ENCODE measurements at regions not wholly inside any gene's neighbourhood (a gene's known extent, or its start where the extent isn't known, plus 50 kb on each side); places are given as distances from the start of the nearest gene placed in this dataset.
"Not testable (repeated sequence)": the region's sequence is repeated elsewhere in the genome, so short reads cannot be mapped to it uniquely, and the experiment has no call there.

DNA sequence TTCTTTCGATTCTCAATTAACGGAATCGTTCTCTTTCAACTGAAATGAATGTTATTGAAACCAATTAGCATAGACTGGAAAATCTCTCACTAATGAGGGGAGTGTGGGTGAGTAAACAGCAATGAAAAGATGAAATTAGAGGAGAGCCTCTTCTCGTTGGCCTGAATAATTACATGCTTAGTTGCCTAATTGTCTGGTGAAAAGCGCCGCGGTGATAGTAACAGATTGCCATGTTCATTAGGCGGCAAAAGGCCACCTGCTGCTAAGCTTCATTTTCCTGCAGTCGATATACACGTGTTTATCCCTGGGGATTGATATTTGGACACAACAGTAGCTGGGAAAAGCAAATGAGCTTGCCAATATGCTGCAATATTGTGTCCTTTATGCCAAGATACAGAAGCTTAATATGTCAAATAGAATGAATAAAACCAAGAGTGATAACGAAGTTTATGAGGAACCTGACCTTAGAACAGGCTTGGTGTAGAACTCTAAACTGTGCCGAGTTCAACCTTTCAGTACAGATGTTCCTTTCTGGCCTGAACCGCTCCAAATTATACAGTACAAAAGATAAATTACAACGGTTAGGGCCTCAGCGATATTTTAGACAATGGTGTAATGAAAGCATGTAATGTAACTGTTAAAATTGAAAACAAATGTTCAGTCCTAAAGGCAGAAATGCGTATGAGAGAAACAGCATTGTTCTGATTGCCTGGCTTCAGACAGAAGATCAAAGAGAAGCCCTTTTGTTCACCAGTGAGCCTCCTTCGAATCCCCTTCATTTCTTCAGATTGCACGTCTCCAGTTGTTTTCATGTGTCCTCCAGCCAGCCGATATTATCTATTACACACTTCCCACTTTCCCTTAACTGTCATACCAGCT lies 185.2 kb downstream of the SHOX2 start:
- DNase-seq: peak; percentile 9

GRCh38 chr3:157919319-157919887 lies 186.8 kb downstream of the SHOX2 start:
- no peak for DNase-seq

DNA sequence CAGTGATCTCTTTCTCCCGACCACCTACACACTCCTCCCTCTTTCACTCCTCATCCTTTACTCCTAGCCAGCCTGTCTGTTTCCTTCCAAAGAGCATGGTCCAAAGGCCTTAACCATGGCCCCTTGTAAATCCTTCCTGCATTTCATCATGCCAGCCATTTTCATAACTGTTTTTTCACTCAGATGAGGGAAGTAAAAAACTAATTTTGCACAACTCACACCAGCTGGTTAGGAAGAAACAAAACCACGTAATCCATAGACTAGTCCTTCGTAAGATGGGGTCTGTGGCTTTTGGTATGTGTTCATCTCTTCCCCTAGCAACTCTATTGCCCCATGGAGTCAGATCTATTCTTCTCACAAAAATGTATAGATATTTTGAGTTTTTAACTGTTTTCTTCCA lies 187.8 kb downstream of the SHOX2 start:
- DNase-seq: no peak

DNA sequence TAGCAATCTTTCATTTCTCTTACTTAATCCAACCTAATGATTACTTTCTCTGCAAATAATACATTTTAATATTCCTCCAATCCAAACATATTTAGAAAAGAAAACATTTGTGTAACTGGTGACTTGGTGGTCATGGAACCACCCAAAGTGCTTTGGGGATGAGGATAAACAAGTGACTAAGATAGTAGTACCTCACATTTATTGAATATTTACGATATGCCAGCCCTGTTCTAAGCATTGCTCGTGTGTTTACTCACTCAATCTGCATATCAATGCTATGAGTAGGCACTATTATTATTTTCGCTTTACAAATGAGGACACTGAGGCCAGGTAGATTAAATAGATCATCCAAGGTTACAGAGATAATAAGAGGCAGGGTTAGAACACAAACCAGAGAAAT lies 189.5 kb downstream of the SHOX2 start:
- no peak for DNase-seq

GRCh38 chr3:157914882-157915281 lies 191.3 kb downstream of the SHOX2 start:
- no peak for DNase-seq

GRCh38 chr3:157913741-157914150 lies 192.5 kb downstream of the SHOX2 start:
- DNase-seq: peak; percentile 25

DNA sequence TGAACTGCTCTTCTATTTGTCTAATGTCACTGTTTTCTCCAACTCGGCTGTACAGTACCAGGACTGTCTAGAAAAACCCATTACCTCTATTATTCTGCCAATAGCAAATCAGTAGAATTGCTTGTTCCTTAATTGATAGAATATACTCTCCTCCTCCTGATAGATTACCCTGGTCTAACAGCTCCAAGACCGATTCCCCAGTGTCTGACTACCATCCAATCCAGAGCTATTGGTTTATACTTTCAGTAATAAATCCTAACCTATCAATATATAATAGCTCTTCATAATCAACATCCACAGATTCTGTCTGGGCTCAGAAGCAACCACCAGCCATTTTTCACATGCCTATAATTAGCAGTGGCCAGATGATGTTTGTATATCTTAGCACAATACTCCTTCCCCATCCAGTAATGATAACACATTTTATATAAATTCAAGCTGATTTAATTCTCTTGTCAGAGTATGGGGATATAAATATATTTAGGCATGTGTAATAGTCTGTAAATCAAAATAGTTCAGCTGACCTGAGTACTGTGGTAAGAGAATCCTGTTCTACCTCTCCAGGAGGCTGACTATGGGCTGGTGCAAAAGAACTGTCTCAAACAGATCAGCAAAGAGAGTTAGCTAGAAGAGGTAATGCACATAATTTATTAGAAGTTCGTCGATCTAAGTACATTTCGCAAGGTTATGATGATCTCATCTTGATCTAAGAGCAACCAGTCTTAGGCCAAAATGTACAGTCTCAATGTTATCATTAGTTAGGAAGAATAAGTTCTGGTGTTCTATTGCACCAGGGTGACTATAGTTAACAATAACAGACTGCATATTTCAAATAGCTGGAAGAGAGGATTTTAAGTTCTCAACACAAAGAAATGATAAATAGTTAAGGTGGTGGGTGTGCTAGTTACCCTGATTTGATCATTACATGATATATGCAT lies 193.4 kb downstream of the SHOX2 start:
- no peak for DNase-seq

GRCh38 chr3:157906627-157907026 lies 199.6 kb downstream of the SHOX2 start:
- no peak for DNase-seq

GRCh38 chr3:157905885-157906284 lies 200.3 kb downstream of the SHOX2 start:
- DNase-seq: no peak

GRCh38 chr3:157902680-157903079 lies 203.5 kb downstream of the SHOX2 start:
- not testable (repeated sequence) for DNase-seq

DNA sequence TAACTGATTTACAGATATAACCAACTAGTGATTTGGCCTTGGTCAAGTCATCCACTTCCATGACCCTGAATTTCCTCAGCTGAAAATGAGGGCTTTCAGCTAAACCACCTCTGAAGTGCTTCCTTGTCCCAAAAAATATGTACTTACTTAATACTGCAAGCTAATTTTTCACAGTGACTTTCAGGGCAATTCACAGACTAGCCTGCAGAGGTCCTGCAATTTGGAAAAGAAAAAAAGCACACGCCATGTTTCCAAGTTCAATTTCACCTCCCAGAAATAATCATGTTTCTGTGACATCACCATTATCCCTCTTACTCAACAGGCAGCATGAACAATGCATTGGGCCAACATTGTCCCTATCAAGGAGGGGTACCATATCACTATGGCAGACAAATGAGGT lies 218.2 kb downstream of the SHOX2 start:
- DNase-seq: no peak

- no peak for DNase-seq
Observed at GRCh38 chr3:157876556-157876955, 229.7 kb downstream of the SHOX2 start.

- DNase-seq: no peak
Observed at GRCh38 chr3:157872902-157873301, 233.3 kb downstream of the SHOX2 start.

- DNase-seq: no peak
Observed at GRCh38 chr3:157871838-157872460, 234.3 kb downstream of the SHOX2 start.

DNA sequence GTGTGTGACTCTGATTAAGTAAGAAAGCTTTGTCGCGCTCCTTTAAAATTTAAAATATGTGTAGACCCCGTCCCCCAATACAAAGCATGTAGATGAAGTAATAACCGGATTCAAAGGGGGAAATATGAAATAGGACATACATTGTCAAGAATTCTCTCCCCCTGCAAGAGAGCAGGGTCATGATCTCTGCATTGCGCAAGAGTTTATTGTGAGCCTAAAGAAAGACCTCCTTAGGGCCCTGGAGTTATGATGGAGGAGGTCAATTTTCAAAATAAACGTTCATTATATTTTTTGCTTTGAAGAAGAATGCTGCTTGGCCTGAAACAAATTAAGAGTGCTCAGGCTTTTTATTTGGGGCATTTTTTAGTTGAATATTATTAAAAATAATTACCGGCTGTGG lies 235.0 kb downstream of the SHOX2 start:
- DNase-seq: no peak

- no peak for DNase-seq
Observed at GRCh38 chr3:157868946-157869345, 237.3 kb downstream of the SHOX2 start.

DNA sequence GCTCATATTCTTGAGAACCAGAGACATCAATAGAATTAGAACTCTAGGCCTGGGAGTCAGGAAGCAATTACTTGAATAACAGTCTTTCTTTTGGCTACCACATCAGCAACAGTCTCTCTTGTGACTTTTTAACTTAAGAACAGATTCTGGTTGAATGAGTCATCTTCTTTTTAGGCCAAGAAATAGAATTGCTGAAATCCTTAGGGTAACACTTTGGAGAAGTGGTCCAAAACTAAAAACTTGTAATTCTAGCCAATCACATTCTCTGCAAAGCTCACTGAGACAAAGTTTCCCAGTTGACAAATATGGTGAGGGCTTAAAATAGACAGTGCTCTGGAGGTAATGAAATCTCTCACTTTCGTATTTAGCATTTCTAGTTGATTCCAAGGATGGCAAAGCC lies 238.0 kb downstream of the SHOX2 start:
- DNase-seq: no peak

- no peak for DNase-seq
Observed at GRCh38 chr3:157865352-157866000, 240.7 kb downstream of the SHOX2 start.

- no peak for DNase-seq
Observed at GRCh38 chr3:157861076-157861765, 245.0 kb downstream of the SHOX2 start.

DNA sequence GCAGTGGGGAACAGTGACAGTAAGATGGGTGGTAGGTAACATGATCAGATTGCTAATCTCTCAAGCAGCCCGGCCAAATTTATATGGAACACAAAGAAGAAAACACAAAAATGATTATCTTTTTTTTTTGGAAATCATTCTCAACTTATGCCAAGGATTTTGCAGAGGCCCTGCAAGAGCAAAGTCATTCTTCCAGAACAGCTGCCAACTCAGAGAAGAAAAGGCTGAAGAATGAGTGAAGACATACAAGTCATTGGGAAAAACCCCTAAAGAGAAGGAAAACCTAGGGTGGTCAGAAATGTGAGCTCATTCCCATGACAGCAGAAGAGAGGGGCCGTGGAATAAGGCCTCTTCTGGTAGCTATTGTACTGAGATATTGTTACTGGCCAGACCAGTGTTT lies 246.7 kb downstream of the SHOX2 start:
- DNase-seq: no peak

DNA sequence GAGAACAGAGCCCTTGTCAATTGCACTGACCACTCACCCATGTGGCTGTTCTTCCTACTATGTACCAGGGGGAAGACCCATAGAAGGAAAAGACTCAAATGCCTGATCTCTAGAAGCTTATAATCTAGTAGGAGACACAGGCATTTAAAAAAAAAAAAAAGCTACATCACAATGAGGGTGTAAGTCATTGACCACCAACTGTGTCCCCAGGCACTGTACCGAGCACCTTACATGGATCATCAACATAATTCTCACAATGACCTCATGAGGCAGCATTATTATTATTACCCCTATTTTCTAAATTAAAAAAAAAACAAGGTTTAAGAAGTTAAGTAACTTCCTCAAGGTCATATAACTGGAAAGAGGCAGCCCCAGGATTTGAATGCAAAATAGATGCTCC lies 247.4 kb downstream of the SHOX2 start:
- DNase-seq: no peak

DNA sequence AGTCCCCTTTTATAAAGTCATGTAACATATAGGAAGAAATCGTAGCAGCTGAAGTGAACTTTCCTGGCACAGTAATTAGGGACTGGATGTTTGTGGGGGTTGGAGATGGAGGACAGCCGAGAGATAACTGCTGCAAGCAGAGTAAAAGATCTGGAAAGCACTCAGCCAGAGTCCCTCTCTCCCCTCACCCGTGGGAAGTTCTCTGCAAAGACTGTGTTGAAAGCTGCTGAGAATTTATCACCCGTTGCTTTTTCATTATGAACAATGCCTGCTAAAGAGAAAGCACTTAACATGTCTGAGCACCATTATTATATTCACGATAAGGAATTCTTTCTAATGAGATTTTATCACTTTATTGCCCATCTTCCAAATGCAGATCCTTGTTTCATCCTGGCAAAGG lies 248.8 kb downstream of the SHOX2 start:
- no peak for DNase-seq

All from NCI-H2227 treated with DMSO at 0.1 percent for 48 hours (cell line).